SK-N-SH treated with all-trans-retinoic acid at 6 μM for 48 hours (cell line): ENCODE measurements at regions not wholly inside any gene's neighbourhood (a gene's known extent, or its start where the extent isn't known, plus 50 kb on each side); places are given as distances from the start of the nearest gene placed in this dataset.

ENCODE experiments used
- RARB ChIP-seq: fragments of 250-450 bp; sonication (Bioruptor Pico); IDR thresholded peaks from 2 replicates; pipeline ENCODE4 v1.8.0; 2021; ENCODE audit warnings: mild to moderate bottlenecking, moderate library complexity
- ZC3H10 ChIP-seq: fragments of 250-450 bp; sonication (Bioruptor Pico); IDR thresholded peaks from 2 replicates; pipeline ENCODE4 v1.5.1; 2021; ENCODE audit warnings: mild to moderate bottlenecking, moderate library complexity
- ZFP3 ChIP-seq: fragments of 250-450 bp; sonication (Bioruptor Pico); IDR thresholded peaks from 2 replicates; pipeline ENCODE4 v1.5.0; 2020; ENCODE audit warnings: mild to moderate bottlenecking, moderate library complexity
- ZFP30 ChIP-seq: fragments of 450-650 bp; formaldehyde crosslinking; IDR thresholded peaks from 2 replicates; pipeline ENCODE4 v1.5.0; 2022; ENCODE audit warnings: mild to moderate bottlenecking, moderate library complexity
- TF ChIP-seq, protein P1 (sequence below): fragments of 250-450 bp; sonication (Bioruptor Pico); IDR thresholded peaks from 2 replicates; pipeline ENCODE4 v1.8.0; 2021; ENCODE audit warnings: low read depth, mild to moderate bottlenecking, moderate library complexity, borderline replicate concordance
- TF ChIP-seq, protein P2 (sequence below): fragments of 250-450 bp; sonication (Bioruptor Pico); IDR thresholded peaks from 2 replicates; pipeline ENCODE4 v1.5.1; 2020; ENCODE audit warnings: low read depth, mild to moderate bottlenecking, moderate library complexity
- TF ChIP-seq, protein P3 (sequence below): fragments of 250-450 bp; sonication (Bioruptor Pico); IDR thresholded peaks from 2 replicates; pipeline ENCODE4 v1.5.0; 2020; ENCODE audit warnings: mild to moderate bottlenecking, moderate library complexity

GRCh38 chr13:33710924-33711323 lies 107.0 kb upstream of the RFC3 start:
- TF ChIP-seq, protein P1, sequence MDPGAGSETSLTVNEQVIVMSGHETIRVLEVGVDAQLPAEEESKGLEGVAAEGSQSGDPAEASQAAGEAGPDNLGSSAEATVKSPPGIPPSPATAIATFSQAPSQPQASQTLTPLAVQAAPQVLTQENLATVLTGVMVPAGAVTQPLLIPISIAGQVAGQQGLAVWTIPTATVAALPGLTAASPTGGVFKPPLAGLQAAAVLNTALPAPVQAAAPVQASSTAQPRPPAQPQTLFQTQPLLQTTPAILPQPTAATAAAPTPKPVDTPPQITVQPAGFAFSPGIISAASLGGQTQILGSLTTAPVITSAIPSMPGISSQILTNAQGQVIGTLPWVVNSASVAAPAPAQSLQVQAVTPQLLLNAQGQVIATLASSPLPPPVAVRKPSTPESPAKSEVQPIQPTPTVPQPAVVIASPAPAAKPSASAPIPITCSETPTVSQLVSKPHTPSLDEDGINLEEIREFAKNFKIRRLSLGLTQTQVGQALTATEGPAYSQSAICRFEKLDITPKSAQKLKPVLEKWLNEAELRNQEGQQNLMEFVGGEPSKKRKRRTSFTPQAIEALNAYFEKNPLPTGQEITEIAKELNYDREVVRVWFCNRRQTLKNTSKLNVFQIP: no peak
- TF ChIP-seq ZFP30 (no peak), ZC3H10 (CRISPR knock-in tag) (no peak), RARB (no peak), ZFP3 (CRISPR knock-in tag) (no peak)
- TF ChIP-seq, protein P2, sequence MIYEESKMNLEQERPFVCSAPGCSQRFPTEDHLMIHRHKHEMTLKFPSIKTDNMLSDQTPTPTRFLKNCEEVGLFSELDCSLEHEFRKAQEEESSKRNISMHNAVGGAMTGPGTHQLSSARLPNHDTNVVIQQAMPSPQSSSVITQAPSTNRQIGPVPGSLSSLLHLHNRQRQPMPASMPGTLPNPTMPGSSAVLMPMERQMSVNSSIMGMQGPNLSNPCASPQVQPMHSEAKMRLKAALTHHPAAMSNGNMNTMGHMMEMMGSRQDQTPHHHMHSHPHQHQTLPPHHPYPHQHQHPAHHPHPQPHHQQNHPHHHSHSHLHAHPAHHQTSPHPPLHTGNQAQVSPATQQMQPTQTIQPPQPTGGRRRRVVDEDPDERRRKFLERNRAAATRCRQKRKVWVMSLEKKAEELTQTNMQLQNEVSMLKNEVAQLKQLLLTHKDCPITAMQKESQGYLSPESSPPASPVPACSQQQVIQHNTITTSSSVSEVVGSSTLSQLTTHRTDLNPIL (CRISPR knock-in tag): no peak
- TF ChIP-seq, protein P3, sequence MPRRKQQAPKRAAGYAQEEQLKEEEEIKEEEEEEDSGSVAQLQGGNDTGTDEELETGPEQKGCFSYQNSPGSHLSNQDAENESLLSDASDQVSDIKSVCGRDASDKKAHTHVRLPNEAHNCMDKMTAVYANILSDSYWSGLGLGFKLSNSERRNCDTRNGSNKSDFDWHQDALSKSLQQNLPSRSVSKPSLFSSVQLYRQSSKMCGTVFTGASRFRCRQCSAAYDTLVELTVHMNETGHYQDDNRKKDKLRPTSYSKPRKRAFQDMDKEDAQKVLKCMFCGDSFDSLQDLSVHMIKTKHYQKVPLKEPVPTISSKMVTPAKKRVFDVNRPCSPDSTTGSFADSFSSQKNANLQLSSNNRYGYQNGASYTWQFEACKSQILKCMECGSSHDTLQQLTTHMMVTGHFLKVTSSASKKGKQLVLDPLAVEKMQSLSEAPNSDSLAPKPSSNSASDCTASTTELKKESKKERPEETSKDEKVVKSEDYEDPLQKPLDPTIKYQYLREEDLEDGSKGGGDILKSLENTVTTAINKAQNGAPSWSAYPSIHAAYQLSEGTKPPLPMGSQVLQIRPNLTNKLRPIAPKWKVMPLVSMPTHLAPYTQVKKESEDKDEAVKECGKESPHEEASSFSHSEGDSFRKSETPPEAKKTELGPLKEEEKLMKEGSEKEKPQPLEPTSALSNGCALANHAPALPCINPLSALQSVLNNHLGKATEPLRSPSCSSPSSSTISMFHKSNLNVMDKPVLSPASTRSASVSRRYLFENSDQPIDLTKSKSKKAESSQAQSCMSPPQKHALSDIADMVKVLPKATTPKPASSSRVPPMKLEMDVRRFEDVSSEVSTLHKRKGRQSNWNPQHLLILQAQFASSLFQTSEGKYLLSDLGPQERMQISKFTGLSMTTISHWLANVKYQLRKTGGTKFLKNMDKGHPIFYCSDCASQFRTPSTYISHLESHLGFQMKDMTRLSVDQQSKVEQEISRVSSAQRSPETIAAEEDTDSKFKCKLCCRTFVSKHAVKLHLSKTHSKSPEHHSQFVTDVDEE (CRISPR knock-in tag): no peak
